WTC11 (cell line): ENCODE measurements at regions not wholly inside any gene's neighbourhood (a gene's known extent, or its start where the extent isn't known, plus 50 kb on each side); places are given as distances from the start of the nearest gene placed in this dataset.
A peak's percentile ranks its signal among the peaks of the same experiment; 100 is the strongest.

Source experiments
- ATAC-seq: fragments of 200-7000 bp; cut with Tn5 transposase; 2 replicates; pipeline ENCODE4 v1.10.0; 2021; ENCODE audit warnings: mild to moderate bottlenecking, moderate library complexity
- CTCF ChIA-PET: fragments of 300-600 bp; sonication (Branson Sonifier 250); formaldehyde crosslinking; loops from one replicate; lab custom pipeline; 2021; ENCODE audit warnings: antibody characterized with exemption; lab: Charles Lee
- POLR2A ChIA-PET: fragments of 350-600 bp; sonication (Branson Sonifier 250); formaldehyde crosslinking; loops from one replicate; lab custom pipeline; 2021; ENCODE audit warnings: antibody characterized with exemption; lab: Charles Lee
- DNase-seq: peaks from one replicate; pipeline ENCODE4 v3.0.0; 2021; ENCODE audit warnings: low spot score
- H3K27ac Mint-ChIP-seq: 2 replicates; pipeline ENCODE4 v1.8.0; 2021; ENCODE audit warnings: mixed read lengths
- H3K27me3 Mint-ChIP-seq: 2 replicates; pipeline ENCODE4 v1.8.0; 2021; ENCODE audit warnings: low read depth, mild to moderate bottlenecking, moderate library complexity, mixed read lengths
- H3K36me3 Mint-ChIP-seq: 2 replicates; pipeline ENCODE4 v1.8.0; 2021; ENCODE audit warnings: mixed read lengths
- H3K4me1 Mint-ChIP-seq: 2 replicates; pipeline ENCODE4 v1.8.0; 2022; ENCODE audit warnings: mixed read lengths
- H3K4me3 Mint-ChIP-seq: 2 replicates; pipeline ENCODE4 v1.8.0; 2021; ENCODE audit warnings: mild to moderate bottlenecking, moderate library complexity, mixed read lengths
- H3K9me3 Mint-ChIP-seq: 2 replicates; pipeline ENCODE4 v1.8.0; 2021; ENCODE audit warnings: mixed read lengths
- EMX1 ChIP-seq: fragments of 250-450 bp; sonication (Bioruptor Pico); IDR thresholded peaks from 2 replicates; pipeline ENCODE4 v1.8.0; 2021; ENCODE audit warnings: mild to moderate bottlenecking
- ESRRA ChIP-seq: sonication (generic); formaldehyde crosslinking; IDR thresholded peaks from 2 replicates; pipeline ENCODE4 v1.8.1; 2022; ENCODE audit warnings: mild to moderate bottlenecking, missing genetic modification reagents, borderline replicate concordance
- FOXK1 ChIP-seq: sonication (generic); formaldehyde crosslinking; IDR thresholded peaks from 2 replicates; pipeline ENCODE4 v1.8.0; 2022; ENCODE audit warnings: mild to moderate bottlenecking, moderate library complexity, missing genetic modification reagents
- FOXP1 ChIP-seq: sonication (generic); formaldehyde crosslinking; IDR thresholded peaks from 2 replicates; pipeline ENCODE4 v1.8.0; 2022; ENCODE audit warnings: missing genetic modification reagents, mild to moderate bottlenecking, moderate library complexity, borderline replicate concordance
- NFYB ChIP-seq: sonication (generic); formaldehyde crosslinking; conservative IDR thresholded peaks from 2 replicates; pipeline ENCODE4 v1.8.0; 2022; ENCODE audit warnings: low read depth, missing genetic modification reagents
- NR3C1 ChIP-seq: sonication (generic); formaldehyde crosslinking; conservative IDR thresholded peaks from 2 replicates; pipeline ENCODE4 v1.8.1; 2023; ENCODE audit warnings: low read depth, mild to moderate bottlenecking, missing genetic modification reagents
- PRDM15 ChIP-seq: sonication (generic); formaldehyde crosslinking; IDR thresholded peaks from 2 replicates; pipeline ENCODE4 v1.8.0; 2022; ENCODE audit warnings: missing genetic modification reagents
- TP53 ChIP-seq: sonication (generic); formaldehyde crosslinking; IDR thresholded peaks from 2 replicates; pipeline ENCODE4 v1.8.1; 2023; ENCODE audit warnings: mild to moderate bottlenecking, missing genetic modification reagents
- ZNF423 ChIP-seq: fragments of 250-450 bp; sonication (Bioruptor Pico); IDR thresholded peaks from 2 replicates; pipeline ENCODE4 v2.1.2; 2022; ENCODE audit warnings: mild to moderate bottlenecking, moderate library complexity
- TF ChIP-seq, protein P1 (sequence below): fragments of 200-600 bp; IDR thresholded peaks from 2 replicates; pipeline ENCODE4 v1.8.0; 2022; ENCODE audit warnings: antibody characterized with exemption

DNA sequence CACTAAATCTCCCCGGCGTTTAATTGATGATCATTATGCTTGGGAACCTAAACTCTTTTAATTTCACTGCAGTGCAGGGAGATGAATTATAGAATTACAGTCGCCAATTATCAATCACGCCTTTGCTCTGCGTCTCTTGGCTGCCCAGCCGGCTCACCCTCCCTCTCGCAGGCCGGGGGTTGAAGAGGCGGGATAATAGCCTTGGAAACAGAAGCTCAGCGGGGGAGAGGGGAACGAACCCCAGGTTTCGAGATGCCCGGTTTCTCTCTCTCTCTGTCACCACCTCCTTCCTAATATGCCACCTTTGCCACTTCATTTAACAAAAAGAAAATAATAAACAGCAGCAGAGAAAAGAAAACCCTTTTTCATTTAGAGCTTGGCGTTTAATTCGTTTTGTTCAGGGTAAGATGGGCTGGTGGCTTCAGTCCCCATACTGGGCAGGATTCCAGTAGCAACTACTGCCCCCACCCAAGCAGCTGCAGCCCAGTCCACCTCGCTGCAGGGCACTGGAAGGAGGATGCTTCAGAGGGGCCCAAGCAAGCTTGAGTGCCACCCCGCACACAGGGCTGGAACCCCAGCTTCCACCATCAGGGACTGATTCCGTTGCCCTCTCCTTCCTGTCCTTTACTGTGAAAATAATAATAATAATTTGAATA is 271.7 kb downstream of the BUD13 start:
- ChIA-PET POLR2A (interaction anchor here (0.6 to 0.9 kb wide), 2 partner anchors 13 to 330 kb away, joined by 4 read pairs; no protein-coding TSS in a partner anchor), CTCF (interaction anchor here (0.8 to 4.2 kb wide), 17 partner anchors 9 to 284 kb away, joined by 3 to 74 read pairs (median 12); no protein-coding TSS in a partner anchor)
- Mint-ChIP-seq H3K4me1 (peaks cover 64% of the 10 kb centered on the region), H3K27ac (no peak overlapping the region), H3K36me3 (no peaks in the 10 kb centered on the region), H3K4me3 (peak overlapping the region; percentile 48), H3K27me3 (peaks cover 27% of the 10 kb centered on the region), H3K9me3 (no peaks in the 10 kb centered on the region)
- peak; percentile 49 for DNase-seq
- TF ChIP-seq ESRRA (CRISPR knock-in tag) (no peak), FOXK1 (CRISPR knock-in tag) (no peak), PRDM15 (CRISPR knock-in tag) (no peak), ZNF423 (CRISPR knock-in tag) (peak; percentile 42; the same call in 1 of the 2 replicates)
- ATAC-seq = peak; percentile 16

- Mint-ChIP-seq H3K36me3 (no peaks in the 10 kb centered on the region), H3K4me1 (peaks cover 56% of the 10 kb centered on the region), H3K27me3 (peaks cover 27% of the 10 kb centered on the region), H3K4me3 (peak overlapping the region; percentile 48), H3K9me3 (no peaks in the 10 kb centered on the region), H3K27ac (no peak overlapping the region)
- CTCF ChIA-PET = interaction anchor here (0.6 to 4.2 kb wide), 66 partner anchors 10 to 455 kb away, joined by 3 to 74 read pairs (median 6); partner anchors contain the start of gene ZPR1
- TF ChIP-seq NFYB (CRISPR knock-in tag) (no peak), FOXP1 (CRISPR knock-in tag) (peak; percentile 54; the same call in 1 of the 2 replicates)
- POLR2A ChIA-PET = interaction anchor here (1.4 kb wide), 1 partner anchor 55 kb away, joined by 3 read pairs; no protein-coding TSS in a partner anchor
- ATAC-seq = 0 out of 2 replicates have a peak, but pooled peaks have one; percentile 5
- DNase-seq = no peak
These were observed 272.5 kb downstream of the BUD13 start for GRCh38 chr11:116500026-116500946.

GRCh38 chr11:116499396-116500003 is 273.3 kb downstream of the BUD13 start:
- Mint-ChIP-seq H3K4me3 (0 out of 2 replicates have a peak overlapping the region, but pooled peaks have one; percentile 18), H3K4me1 (peaks cover 48% of the 10 kb centered on the region), H3K36me3 (no peaks in the 10 kb centered on the region), H3K27me3 (peaks cover 27% of the 10 kb centered on the region), H3K27ac (no peak overlapping the region), H3K9me3 (no peaks in the 10 kb centered on the region)
- TF ChIP-seq TP53 (CRISPR knock-in tag) (no peak), EMX1 (no peak), NR3C1 (CRISPR knock-in tag) (no peak)
- TF ChIP-seq, protein P1, sequence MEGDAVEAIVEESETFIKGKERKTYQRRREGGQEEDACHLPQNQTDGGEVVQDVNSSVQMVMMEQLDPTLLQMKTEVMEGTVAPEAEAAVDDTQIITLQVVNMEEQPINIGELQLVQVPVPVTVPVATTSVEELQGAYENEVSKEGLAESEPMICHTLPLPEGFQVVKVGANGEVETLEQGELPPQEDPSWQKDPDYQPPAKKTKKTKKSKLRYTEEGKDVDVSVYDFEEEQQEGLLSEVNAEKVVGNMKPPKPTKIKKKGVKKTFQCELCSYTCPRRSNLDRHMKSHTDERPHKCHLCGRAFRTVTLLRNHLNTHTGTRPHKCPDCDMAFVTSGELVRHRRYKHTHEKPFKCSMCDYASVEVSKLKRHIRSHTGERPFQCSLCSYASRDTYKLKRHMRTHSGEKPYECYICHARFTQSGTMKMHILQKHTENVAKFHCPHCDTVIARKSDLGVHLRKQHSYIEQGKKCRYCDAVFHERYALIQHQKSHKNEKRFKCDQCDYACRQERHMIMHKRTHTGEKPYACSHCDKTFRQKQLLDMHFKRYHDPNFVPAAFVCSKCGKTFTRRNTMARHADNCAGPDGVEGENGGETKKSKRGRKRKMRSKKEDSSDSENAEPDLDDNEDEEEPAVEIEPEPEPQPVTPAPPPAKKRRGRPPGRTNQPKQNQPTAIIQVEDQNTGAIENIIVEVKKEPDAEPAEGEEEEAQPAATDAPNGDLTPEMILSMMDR = peak; percentile 85
- ChIA-PET CTCF (interaction anchor here (0.6 to 4.2 kb wide), 74 partner anchors 8 to 455 kb away, joined by 3 to 74 read pairs (median 5); partner anchors contain the start of gene ZPR1), POLR2A (interaction anchor here (0.7 to 1.4 kb wide), 3 partner anchors 45 to 640 kb away, joined by 3 read pairs; no protein-coding TSS in a partner anchor)
- DNase-seq (peak; percentile 98), ATAC-seq (peak; percentile 84)
